Activated CD4-positive, alpha-beta T cell treated with anti-CD3 and anti-CD28 coated beads, Interleukin-2, amount 50 U/mL, for 24 hours (primary cell): ENCODE measurements at regions not wholly inside any gene's neighbourhood (a gene's known extent, or its start where the extent isn't known, plus 50 kb on each side); places are given as distances from the start of the nearest gene placed in this dataset.

Experiments used
- DNase-seq, 2 donors: peaks; one replicate each; pipeline ENCODE4 v3.0.0-alpha.2; 2020; ENCODE audit warnings: low read depth in 1 of 2, low spot score in 1 of 2

DNA sequence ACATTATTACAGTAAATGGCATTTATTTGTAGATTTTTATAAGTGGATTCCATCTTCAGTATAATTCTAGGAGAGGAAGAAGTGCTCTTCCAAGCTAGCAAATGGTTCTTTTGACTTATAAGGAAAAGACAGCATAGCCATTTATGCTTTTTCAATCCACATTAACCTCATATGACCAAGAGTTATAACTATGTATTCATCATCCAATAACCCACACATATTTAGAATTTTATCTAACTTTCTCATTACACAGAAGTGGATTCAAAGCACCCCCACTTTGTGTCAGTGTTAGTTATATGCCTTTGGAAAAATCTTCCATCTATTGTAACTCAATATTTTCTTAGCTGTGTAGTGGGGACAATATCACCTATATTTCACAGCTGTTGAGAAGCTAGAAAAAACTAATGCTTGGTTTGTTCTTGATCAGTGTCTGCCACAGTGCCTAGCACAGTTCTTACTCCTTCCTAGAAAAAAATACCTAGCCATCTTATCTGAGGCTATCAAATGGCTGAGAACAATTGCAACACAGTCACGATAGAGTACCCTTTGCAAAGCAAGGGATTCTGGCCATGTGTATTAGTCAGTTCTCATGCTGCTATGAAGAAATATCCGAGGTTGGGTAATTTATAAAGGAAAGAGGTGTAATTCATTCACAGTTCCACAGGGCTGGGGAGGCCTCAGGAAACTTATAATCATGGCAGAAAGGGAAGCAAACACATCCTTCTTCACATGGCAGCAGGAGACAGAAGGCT lies 986.3 kb downstream of the TFAP2A start:
- no peak for DNase-seq

DNA sequence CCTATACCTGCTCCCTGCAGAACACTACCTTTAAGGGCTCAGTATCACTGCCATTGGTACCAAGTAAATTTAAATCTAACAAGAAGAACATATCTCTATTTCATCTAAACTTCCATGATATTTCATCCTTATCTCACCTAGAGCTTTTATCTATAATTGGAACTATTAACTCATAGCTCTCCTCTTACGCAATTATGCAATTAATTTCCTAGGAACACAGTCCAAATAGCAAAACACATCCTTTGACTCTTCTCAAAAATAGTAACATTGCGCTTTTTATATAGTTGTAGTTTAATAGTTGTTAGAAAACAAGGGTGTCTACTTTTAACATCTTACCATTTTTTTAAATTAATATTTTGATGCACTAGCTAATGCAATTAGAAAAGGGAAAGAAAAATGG lies 986.8 kb upstream of the SLC35B3 start:
- no peak for DNase-seq

GRCh38 chr6:9420316-9421015 lies 985.1 kb upstream of the SLC35B3 start:
- DNase-seq = no peak

GRCh38 chr6:9417400-9417799 lies 982.1 kb upstream of the SLC35B3 start:
- DNase-seq = no peak

DNA sequence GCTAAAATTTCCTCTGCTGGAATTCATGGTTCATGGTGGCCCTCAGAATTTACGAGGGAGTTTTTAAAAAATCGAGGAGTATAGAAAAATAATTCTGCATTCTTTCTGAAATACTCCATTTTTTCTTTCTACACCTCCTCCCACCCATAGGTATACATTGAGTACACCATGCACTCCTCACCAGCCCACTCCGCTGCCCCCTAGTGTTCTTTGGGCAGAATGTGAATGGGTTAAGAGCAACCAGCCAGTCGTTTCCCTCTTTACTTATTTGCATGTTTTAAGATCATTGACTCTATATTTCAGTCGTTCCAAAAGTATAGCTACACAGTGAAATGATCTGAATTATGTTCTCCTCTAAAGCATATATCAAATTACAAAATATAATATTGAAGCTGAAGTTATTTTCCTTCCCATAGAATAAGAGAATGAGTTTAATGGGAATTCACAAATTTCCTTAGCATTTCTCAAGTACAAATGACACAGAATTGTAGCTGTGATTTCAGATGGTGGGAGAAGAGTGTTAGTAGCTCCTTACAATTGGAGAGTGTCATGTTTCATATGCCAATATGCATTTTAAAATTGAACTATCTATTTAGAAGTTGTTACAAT lies 977.7 kb upstream of the SLC35B3 start:
- DNase-seq = no peak

DNA sequence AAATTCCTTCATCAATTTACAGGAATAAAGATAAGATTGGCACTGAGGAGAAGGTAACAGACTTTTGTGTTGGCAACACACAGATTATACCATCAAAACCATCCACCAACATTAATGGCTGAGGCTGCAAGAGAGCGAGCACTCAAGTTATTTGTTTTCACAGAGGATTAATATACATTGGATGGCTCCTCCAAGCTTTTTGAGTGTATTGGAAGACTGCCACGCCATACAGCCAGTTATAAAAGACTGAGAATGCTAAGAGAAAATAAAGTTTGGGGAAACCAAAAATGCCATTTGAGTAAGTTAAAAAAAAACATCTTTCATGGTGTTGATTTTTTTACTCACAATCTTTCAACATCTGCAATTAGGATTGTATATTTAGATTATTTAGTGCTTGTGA lies 973.8 kb upstream of the SLC35B3 start:
- no peak for DNase-seq

- DNase-seq = no peak
Measured at GRCh38 chr6:9408402-9409117, 973.2 kb upstream of the SLC35B3 start.

- DNase-seq = no peak
Measured at GRCh38 chr6:9405825-9406224, 970.5 kb upstream of the SLC35B3 start.

- DNase-seq = no peak
Measured at GRCh38 chr6:9405369-9405768, 970.0 kb upstream of the SLC35B3 start.

DNA sequence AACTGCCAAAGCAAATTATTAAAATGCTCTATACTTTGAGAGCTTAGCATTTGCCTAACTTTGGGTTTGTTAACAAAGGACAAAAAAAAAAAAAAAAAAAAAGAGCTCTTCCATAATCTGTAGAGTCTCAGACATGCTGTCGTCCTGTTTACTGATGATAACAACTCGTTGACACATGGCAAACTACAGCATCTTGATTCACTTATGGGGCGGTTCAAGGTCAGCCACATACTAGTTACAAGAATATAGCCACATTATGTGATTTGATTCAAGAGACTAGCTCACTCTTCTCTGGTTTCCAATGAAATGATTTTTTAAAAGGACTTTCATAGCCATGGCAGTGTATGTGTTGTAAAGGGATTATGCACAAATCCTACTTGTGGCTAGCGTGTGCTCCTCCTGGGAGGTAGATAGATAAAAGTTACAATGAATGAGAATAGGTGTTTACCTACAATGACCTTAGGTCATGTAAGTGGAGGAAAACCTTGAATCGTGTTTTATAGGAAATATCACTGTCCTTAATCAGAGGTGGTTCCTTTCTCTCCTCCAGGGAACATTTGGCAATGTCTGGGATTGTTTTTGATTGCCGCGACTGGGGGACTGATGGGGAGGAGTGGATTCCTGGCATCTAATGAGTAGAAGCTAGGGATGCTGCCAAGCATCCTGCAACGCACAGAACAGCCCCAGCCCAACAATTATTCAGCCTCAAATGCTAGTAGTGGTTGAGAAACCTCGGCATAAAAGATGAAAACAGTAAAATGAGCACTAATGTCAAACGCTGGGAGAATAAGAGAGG lies 969.2 kb upstream of the SLC35B3 start:
- DNase-seq = no peak

DNA sequence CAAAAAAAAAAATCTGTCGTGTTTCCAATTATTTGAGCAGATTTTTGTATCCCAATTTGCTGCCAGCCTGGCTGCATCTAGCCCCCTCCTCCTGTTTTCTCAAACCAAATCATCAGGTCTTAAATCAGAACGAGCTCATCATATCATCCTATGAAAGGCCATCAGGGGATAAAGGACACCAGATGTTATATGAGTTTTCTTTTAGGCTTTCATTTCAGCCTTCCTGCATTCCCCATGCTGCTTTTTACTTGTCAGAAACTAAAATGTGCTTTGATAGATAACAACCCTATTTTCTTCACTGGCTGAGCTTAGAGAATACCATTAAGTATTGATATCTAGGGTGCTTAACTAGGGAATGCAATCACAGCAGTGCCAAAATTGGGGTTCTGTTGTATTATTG lies 968.4 kb upstream of the SLC35B3 start:
- DNase-seq = no peak

- DNase-seq = no peak
Measured at GRCh38 chr6:9401960-9402359, 966.6 kb upstream of the SLC35B3 start.

- no peak for DNase-seq
Measured at GRCh38 chr6:9399916-9400315, 964.6 kb upstream of the SLC35B3 start.

DNA sequence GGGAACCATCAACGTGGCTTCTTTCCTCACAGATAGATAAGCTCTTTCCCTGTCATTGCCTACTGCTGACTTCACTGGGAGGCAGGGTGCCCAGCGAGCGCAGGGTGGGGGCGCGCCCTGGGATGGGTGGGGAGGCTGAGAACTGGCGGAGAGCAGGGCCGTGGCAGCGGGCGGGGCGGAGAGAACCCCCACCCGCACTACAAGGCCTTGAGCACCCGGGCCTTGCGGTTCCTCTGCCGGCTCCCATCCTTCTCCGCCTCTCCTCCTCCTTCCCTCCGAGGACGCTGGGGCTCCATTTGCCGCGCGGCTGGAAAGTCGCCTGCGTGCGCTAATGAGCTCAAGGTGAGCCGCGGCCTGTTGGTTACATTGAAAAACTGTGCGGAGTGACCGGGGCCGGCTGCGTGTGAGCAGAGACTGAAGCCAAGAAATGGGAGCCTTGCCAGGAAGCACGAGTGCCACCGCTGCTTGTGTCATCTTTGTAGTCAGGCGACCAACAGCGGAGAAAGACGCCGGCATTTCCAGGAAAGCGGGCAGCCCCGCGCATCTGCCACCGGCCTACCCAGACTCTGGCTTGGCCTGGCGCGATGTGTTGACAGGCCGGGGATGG lies 963.5 kb upstream of the SLC35B3 start:
- no peak for DNase-seq

- no peak for DNase-seq
Measured at GRCh38 chr6:9398071-9398766, 962.9 kb upstream of the SLC35B3 start.

DNA sequence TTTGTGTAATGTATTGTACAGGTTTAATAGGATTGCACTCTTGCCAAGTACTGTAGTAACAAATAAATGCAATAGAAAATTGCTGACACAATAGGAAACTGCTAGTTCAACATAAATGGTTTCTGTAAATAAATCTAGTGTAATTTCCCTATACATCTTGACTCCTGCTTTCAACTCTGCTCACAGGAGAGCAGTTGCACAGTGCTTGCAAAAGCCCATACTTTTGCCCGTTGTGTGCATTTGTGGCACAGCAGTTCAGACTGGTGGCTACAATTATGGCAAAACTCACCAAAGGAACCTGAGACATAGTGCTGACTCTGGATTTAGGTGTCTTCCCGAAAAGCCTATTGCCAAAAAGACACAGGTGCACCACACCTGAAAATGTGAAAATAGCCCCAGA lies 953.3 kb upstream of the SLC35B3 start:
- DNase-seq = no peak

DNA sequence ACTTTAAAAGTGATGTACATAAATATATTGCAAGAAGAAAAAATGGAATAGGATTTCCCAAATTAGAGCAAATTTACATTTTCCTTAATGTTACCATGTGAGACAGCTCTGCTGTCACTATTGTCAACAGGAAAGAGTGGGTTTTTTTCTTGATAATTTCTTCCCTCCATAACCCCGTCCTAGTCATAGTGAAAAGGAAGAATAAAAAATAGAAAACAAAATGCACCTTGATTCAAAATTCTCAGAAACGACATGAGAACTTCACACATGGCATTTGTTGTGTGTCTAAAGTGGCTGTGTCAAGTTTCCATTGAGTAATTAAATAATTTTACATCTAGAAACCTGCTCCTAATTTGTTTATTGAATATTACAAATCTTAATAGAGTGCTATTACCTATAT lies 945.2 kb upstream of the SLC35B3 start:
- DNase-seq = no peak

DNA sequence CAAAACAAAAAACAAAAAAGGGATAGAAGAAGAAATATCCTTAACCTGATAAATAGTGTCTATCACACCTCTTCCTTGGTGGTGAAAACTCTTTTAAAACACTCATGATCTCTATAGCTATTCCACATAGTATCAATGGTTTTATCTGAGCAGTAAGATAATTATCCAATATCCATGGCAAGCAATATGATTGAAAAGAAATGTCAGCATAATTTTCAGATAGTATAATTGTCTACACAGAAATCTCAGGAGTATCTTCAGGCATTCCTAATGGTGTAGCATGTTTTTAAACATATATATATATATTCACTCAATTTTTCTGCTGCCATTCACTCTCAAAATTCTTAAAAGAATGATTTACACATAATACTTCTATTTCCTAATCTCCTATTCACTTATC lies 938.0 kb upstream of the SLC35B3 start:
- no peak for DNase-seq

GRCh38 chr6:9370480-9370879 lies 935.1 kb upstream of the SLC35B3 start:
- DNase-seq = no peak

- no peak for DNase-seq
Measured at GRCh38 chr6:9365378-9365777, 930.0 kb upstream of the SLC35B3 start.
